GM12873 (cell line): ENCODE measurements at regions not wholly inside any gene's neighbourhood (a gene's known extent, or its start where the extent isn't known, plus 50 kb on each side); places are given as distances from the start of the nearest gene placed in this dataset.

Experiments used
- CTCF ChIP-seq: IDR thresholded peaks from 2 replicates; pipeline ENCODE4 v1.5.1; 2012; ENCODE audit warnings: low read depth, mild to moderate bottlenecking, moderate library complexity, low read length, control low read depth; ENCODE audit not compliant: insufficient read depth; ENCODE audit errors: missing control alignments

- TF ChIP-seq CTCF: no peak
Observed at GRCh38 chr2:39937621-39938020, 158.6 kb upstream of the THUMPD2 start.

GRCh38 chr2:39934851-39935250 is 155.8 kb upstream of the THUMPD2 start:
- no peak for TF ChIP-seq CTCF

GRCh38 chr2:39933196-39933595 is 154.1 kb upstream of the THUMPD2 start:
- TF ChIP-seq CTCF: no peak

- no peak for TF ChIP-seq CTCF
Observed at GRCh38 chr2:39932198-39932597, 153.1 kb upstream of the THUMPD2 start.

GRCh38 chr2:39930175-39930917 is 151.3 kb upstream of the THUMPD2 start:
- no peak for TF ChIP-seq CTCF

- TF ChIP-seq CTCF: no peak
Observed at GRCh38 chr2:39929531-39929930, 150.5 kb upstream of the THUMPD2 start.

- TF ChIP-seq CTCF: no peak
Observed at GRCh38 chr2:39925312-39925711, 146.3 kb upstream of the THUMPD2 start.

- TF ChIP-seq CTCF: no peak
Observed at GRCh38 chr2:39923455-39923854, 144.4 kb upstream of the THUMPD2 start.
